Lung (tissue), 11 donors: ENCODE measurements at regions not wholly inside any gene's neighbourhood (a gene's known extent, or its start where the extent isn't known, plus 50 kb on each side); places are given as distances from the start of the nearest gene placed in this dataset.

Experiments
- ATAC-seq: fragments of 200-7000 bp; cut with Tn5 transposase; one replicate; pipeline ENCODE4 v1.9.1; 2020; ENCODE audit warnings: moderate number of reproducible peaks; ENCODE audit not compliant: insufficient read depth, low FRiP score
- DNase-seq, 3 donors: peaks; one replicate each; pipeline ENCODE4 v3.0.0-alpha.2; 2013 to 2017
- H3K27ac ChIP-seq, 2 donors: one replicate each; pipeline ENCODE4 v1.5.1; 2013; ENCODE audit warnings: mild to moderate bottlenecking in 2 of 2, moderate library complexity in 2 of 2, control low read depth in 1 of 2, inconsistent platforms in 1 of 2, low read depth in 1 of 2, low read length in 1 of 2
- H3K27me3 ChIP-seq, 3 donors: one replicate each; pipeline ENCODE4 v1.5.1; 2013; ENCODE audit warnings: low read length in 2 of 3; ENCODE audit not compliant: control insufficient read depth in 3 of 3, insufficient read depth in 3 of 3
- H3K36me3 ChIP-seq, 4 donors: one replicate each; pipeline ENCODE4 v1.5.1; 2013; ENCODE audit warnings: low read length in 4 of 4, mild to moderate bottlenecking in 1 of 4, moderate library complexity in 1 of 4; ENCODE audit not compliant: control insufficient read depth in 4 of 4, insufficient read depth in 4 of 4
- H3K4me1 ChIP-seq, 5 donors: one replicate each; pipeline ENCODE4 v1.5.1; 2013; ENCODE audit warnings: low read length in 5 of 5, mild to moderate bottlenecking in 2 of 5, moderate library complexity in 1 of 5; ENCODE audit not compliant: control insufficient read depth in 5 of 5, insufficient read depth in 5 of 5
- H3K4me3 ChIP-seq: one replicate; pipeline ENCODE4 v1.5.1; 2013; ENCODE audit warnings: mild to moderate bottlenecking, control low read depth, moderate library complexity
- H3K9ac ChIP-seq, 2 donors: one replicate each; pipeline ENCODE4 v1.5.1; 2013; ENCODE audit warnings: low read length in 2 of 2, control low read depth in 1 of 2; ENCODE audit not compliant: insufficient read depth in 1 of 2
- H3K9me3 ChIP-seq, 4 donors: one replicate each; pipeline ENCODE4 v1.5.1; 2013; ENCODE audit warnings: low read length in 3 of 4, mild to moderate bottlenecking in 1 of 4, moderate library complexity in 1 of 4; ENCODE audit not compliant: control insufficient read depth in 4 of 4, insufficient read depth in 3 of 4
- CTCF ChIP-seq: IDR thresholded peaks from 2 replicates; pipeline ENCODE4 v1.5.1; 2012; ENCODE audit warnings: mild to moderate bottlenecking; ENCODE audit errors: control extremely low read depth, extremely low read depth
- WGBS, 2 donors: extraction: QIAGEN DNeasy Blood & Tissue Kit; methylation state at CpG; one replicate each; pipeline ENCODE4 v1.1.7; 2013; 5-methylcytosine and 5-hydroxymethylcytosine counted together
- donor health status: control.
- donor health status: control.
- donor health status: Bipolar disorder and iron deficiency.
- donor health status: healthy.
- donor health status: DM: yes; HTN: yes; CAD: no.

- H3K27ac ChIP-seq = no peak overlapping the region
- no peak overlapping the region for H3K4me3 ChIP-seq
- WGBS, 2 donors = 79 to 81% methylated on average over 2 of the region's 2 CpGs
- no peaks in the 10 kb centered on the region for H3K4me1 ChIP-seq
- no peaks in the 10 kb centered on the region for H3K36me3 ChIP-seq
- DNase-seq (no peak), ATAC-seq (no peak)
- no peaks in the 10 kb centered on the region for H3K27me3 ChIP-seq
- H3K9me3 ChIP-seq = no peaks in the 10 kb centered on the region
- H3K9ac ChIP-seq = no peak overlapping the region
- TF ChIP-seq CTCF = no peak
Measured at GRCh38 chr2:51344886-51345285, 313.0 kb upstream of the NRXN1 start.

GRCh38 chr2:51335087-51336058 is 303.4 kb upstream of the NRXN1 start:
- H3K36me3 ChIP-seq = no peaks in the 10 kb centered on the region
- no peaks in the 10 kb centered on the region for H3K9me3 ChIP-seq
- H3K27ac ChIP-seq = no peak overlapping the region
- H3K4me1 ChIP-seq = no peaks in the 10 kb centered on the region
- H3K9ac ChIP-seq = no peak overlapping the region
- no peak for TF ChIP-seq CTCF
- WGBS, 2 donors = 66 to 75% methylated on average over 7 of the region's 7 CpGs
- ATAC-seq = no peak
- H3K27me3 ChIP-seq = no peaks in the 10 kb centered on the region
- no peak overlapping the region for H3K4me3 ChIP-seq
- DNase-seq = no peak

- ATAC-seq (no peak), DNase-seq (no peak)
- H3K4me1 ChIP-seq = no peaks in the 10 kb centered on the region
- WGBS, 2 donors = 42 to 58% methylated on average over 1 of the region's 1 CpG
- H3K4me3 ChIP-seq = no peak overlapping the region
- TF ChIP-seq CTCF = no peak
- no peaks in the 10 kb centered on the region for H3K9me3 ChIP-seq
- no peak overlapping the region for H3K27ac ChIP-seq
- H3K9ac ChIP-seq = no peak overlapping the region
- no peaks in the 10 kb centered on the region for H3K36me3 ChIP-seq
- H3K27me3 ChIP-seq = no peaks in the 10 kb centered on the region
Measured at GRCh38 chr2:51329512-51329911, 297.6 kb upstream of the NRXN1 start.
